GM19467 (cell line): ENCODE measurements at regions not wholly inside any gene's neighbourhood (a gene's known extent, or its start where the extent isn't known, plus 50 kb on each side); places are given as distances from the start of the nearest gene placed in this dataset.
"Not testable (repeated sequence)": the region's sequence is repeated elsewhere in the genome, so short reads cannot be mapped to it uniquely, and the experiment has no call there.

Experiments used
- ATAC-seq: cut with Tn5 transposase; IDR thresholded peaks from one replicate; pipeline ENCODE4 v1.9.1; 2021; ENCODE audit warnings: mild to moderate bottlenecking, moderate library complexity; ENCODE audit not compliant: unreplicated experiment

GRCh38 chr2:166647935-166648334 is 153.9 kb upstream of the SCN7A start:
- ATAC-seq = no peak

- ATAC-seq = no peak
These were observed 149.9 kb upstream of the SCN7A start for GRCh38 chr2:166643980-166644379.

DNA sequence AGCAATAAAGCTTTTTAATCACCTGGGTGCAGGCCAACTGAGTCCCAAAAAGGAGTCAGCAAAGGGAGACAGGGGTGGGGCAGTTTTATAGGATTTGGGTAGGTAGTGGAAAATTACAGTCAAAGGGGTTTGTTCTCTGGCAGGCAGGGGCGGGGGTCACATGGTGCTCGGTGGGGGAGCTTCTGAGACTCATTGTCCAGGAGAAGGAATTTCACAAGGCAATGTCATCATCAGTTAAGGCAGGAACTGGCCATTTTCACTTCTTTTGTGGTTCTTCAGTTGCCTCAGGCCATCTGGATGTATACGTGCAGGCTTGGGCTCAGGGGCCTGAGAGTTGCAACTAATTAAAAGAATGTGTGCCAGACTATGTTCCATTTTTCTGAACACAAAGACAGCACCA is 147.5 kb upstream of the SCN7A start:
- not testable (repeated sequence) for ATAC-seq

DNA sequence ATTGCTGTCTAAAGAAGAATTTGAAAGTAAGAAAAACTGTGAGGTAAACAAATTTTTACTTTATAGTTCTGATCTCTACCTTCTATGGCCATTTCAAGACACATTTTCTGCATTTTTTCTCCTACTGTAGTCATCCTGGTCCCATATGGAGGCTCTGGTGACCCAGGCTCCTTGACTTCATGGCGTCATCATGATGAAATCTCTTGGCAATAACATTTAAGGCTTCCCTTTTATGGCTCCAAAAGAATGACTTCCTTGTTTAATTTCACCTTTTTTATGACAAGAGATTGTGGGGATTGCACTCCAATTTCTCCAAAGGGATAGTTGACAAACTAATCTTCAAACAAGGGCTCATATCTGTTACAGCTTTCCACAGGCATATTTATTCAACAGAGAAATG is 143.0 kb upstream of the SCN7A start:
- ATAC-seq = no peak

- ATAC-seq = no peak
These were observed 140.7 kb upstream of the SCN7A start for GRCh38 chr2:166634706-166635105.

DNA sequence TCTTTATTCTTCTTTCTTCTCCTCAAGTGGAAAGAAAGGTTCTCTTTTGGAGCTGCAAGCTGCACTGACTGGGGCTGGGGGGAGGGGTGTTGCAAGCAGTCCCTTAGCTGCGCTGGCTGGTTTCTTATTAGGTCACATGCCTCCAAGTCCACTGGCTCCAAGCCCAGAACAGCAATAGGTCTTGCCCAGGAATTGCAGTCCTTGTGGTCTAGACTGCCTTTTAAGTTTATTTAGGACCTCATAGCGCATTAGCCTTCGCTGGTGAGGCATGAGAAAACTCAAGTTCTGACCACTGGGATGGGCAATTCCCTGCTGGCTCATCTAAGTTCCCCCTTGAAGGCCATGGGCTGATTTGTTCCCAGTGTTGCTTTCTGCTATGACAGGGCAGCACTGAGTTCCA is 138.6 kb upstream of the SCN7A start:
- ATAC-seq = no peak

DNA sequence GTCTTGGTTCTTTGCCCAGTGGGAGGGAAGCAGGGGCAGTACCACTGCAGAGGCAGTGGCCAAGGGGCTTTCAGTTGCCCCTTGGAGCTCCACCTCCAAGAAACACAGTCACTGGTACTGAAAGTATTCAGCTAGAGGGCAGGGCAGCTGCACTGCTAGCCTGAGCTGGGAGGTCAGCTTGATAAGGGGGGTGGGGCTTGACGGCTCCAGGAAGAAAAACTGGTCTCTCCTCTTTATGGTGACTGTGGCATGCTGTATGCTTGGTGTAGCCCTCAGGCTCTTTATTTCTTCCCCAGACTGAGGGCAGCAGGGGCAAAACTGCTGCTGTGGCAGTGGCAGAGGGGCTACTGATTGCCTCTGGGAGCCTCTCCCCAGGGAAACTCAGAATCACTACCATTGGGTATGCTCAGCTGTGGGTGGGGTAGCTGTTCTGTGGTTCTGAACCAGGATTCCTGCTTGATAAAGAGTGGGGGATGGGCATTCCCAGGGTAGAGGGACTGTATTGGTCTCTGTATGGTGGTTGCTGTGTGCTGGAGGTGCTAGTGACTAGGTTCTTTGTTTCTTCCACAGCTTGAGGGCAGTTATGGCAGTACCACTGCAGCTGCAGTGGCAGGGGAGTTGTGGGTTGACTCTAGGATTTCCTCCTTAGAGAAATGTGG is 134.6 kb upstream of the SCN7A start:
- ATAC-seq = no peak

DNA sequence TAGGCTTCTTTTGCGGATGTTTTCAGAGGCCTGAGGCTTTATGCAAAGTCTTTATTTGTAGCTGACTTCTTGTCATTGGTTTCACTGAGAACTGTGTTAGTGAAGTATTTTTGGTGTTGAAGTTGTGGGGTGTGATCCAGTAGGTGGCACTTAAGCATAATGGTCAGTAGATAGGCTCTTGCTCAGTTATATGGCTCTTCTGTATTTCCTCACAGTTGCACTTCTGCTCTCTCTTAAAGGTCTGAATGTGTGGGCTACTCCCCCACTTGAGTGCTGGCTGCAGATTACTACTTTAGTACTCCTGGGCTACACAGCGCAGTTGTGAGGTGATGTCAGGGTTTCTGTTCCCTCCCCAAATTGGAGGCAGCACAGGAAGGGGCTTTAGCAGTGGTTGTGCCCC is 133.8 kb upstream of the SCN7A start:
- no peak for ATAC-seq

DNA sequence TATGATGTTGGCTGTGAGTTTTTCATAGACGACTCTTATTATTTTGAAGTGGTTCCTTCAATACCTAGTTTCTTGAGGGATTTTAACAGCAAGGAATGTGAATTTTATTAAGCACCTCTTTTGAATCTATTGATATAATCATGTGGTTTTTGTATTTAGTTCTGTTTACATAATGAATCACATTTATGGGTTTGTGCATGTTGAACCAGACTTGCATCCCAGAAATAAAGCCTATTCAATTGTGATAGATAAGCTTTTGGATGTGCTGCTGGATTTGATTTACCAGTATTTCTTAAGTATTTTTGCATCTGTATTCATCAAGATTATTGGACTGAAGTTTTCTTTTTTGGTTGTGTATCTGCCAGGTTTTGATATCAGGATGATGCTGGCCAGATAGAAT is 131.6 kb upstream of the SCN7A start:
- no peak for ATAC-seq

GRCh38 chr2:166614503-166614902 is 120.5 kb upstream of the SCN7A start:
- no peak for ATAC-seq

DNA sequence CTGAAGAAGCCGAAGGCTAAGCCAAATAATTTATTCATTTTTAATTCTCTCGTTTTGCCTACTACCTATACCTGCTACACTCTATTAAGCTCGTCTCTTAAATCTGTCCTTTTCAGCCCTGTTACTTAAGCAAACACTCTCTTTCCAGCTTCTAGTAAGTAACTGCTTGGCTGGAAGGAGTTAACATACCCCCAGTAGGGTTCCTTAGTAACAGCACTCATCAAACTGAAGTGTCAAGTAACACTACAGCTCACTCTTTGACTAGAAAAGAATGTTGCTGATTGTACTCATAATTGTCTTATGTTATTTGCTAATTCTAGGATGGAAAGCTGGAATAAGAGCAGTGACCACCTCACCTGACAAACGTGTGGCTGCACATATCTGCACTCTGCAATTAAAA is 120.0 kb upstream of the SCN7A start:
- ATAC-seq = no peak

- ATAC-seq = no peak
These were observed 119.2 kb upstream of the SCN7A start for GRCh38 chr2:166613226-166613625.

DNA sequence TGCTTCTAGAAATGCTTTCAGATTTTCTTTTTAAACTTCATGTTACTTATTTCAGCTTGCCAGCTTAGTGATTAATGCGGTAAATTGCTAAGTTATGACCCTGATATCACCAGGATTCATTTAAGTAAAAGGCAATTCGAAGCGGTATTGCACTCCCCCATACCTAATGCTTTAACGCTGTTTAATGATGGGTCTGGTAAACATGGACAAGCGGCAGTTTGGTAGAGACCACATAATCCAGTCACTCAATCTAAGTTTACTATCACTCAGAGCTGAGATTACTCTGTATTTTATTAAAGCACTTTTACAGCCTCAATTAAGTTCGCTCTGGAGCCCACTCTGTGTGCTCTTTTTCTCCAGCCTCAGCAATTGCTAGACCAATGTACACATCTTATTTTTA is 118.2 kb upstream of the SCN7A start:
- no peak for ATAC-seq

DNA sequence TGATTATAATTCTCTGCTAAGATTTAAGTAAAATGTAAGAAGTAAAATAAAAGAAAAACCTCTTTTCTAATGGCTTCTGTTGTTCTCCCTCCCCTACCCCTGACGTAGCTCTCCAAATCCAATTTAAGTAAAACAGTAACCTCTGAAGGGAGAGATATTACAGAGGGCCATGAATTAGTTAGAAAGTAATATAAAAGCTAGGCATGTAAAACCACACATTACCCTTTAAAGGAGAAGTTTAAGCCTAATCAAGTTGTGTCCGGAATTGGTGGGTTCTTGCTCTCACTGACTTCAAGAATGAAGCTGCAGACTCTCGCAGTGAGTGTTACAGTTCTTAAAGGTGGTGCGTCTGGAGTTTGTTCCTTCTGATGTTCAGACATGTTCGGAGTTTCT is 116.9 kb upstream of the SCN7A start:
- no peak for ATAC-seq

- ATAC-seq = no peak
These were observed 116.3 kb upstream of the SCN7A start for GRCh38 chr2:166610180-166610912.

DNA sequence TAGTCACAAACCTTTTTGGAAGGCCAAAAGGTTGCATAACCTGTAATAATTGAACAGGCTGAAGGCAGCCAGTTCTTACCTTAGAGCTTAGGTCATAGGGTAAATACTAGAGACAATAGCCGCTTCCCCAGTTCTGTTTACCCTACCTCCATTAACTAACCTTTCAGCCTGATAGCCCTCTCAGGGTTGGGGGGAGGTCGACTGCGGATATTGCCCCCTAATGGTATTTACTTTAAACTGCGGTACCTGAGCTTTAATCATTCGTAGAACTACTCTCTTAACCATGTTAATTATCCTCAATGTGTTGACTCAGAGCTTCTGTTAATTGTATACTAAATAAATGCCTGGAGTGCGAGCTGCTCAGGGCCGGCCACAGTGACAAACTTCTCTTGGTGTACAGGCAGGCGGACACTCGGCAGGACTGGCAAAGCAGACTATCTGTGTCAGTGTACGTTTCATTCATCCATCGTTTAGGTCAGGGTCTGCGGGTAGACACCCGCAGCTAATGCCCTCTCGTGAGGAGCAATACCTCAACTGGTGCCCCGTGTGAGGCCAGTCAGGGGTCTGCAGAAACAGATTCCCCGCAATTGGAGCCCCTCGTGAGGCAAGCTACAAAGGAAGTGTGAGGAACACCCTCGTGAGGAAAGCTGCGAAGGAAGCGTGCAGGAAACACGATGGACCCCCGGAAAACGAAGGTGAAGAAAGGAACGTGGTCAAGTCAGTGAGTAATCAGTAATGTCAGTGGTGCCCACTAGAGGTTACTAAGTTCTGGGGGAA is 115.3 kb upstream of the SCN7A start:
- no peak for ATAC-seq

GRCh38 chr2:166607880-166608279 is 113.8 kb upstream of the SCN7A start:
- no peak for ATAC-seq

DNA sequence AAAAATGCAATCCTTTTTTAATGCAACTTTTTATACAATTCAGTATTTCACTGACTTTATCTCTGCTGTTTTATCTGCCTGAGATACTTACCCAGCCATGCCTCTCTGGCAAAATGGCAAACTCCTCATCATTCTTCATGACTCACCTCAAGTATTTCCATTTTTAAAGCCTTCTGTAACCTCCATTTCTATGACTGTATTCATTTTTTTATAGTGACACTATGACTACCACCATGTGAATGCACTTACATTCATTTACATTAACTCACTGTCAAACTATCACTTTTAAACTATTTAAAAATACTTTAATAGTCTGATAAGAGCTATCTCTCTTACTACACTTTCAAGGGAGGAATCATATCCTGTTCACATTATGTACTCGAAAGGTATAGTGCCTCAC is 99.4 kb upstream of the SCN7A start:
- no peak for ATAC-seq

DNA sequence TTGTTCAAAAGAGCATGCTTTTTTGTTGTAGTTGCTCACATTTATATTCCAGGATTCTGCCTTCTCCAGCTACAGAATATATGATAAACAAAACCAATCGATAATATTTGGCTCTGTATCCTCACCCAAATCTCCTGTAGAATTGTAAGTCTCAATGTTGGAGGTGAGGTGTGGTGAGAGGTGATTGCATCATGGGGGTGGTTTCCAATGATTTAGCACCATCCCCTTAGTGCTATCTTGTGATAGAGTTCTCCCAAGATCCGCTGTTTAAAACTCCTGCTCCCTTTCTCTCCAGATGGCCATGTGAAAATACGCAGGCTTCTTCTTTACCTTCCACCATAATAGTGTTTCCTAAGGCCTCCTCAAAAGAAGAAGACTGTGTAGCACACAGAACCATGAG is 98.7 kb upstream of the SCN7A start:
- ATAC-seq = no peak

GRCh38 chr2:166591226-166591625 is 97.2 kb upstream of the SCN7A start:
- no peak for ATAC-seq

- ATAC-seq = no peak
These were observed 79.3 kb upstream of the SCN7A start for GRCh38 chr2:166573391-166573790.

GRCh38 chr2:166572937-166573336 is 78.9 kb upstream of the SCN7A start:
- no peak for ATAC-seq
